HCT116 (cell line): ENCODE measurements at regions not wholly inside any gene's neighbourhood (a gene's known extent, or its start where the extent isn't known, plus 50 kb on each side); places are given as distances from the start of the nearest gene placed in this dataset.

Experiments used
- ATAC-seq: fragments of 200-7000 bp; cut with Tn5 transposase; 2 replicates; pipeline ENCODE4 v1.9.1; 2020; ENCODE audit warnings: mild to moderate bottlenecking, moderate library complexity
- BruUV-seq: library from RNA; stranded (reverse); fragments of 400-500 nt; replicated peaks from 2 replicates; lab custom pipeline; 2021; lab: Mats Ljungman, UMichigan
- CTCF ChIA-PET: fragments of 300-600 bp; sonication (Branson Sonifier 250); formaldehyde crosslinking; loops from one replicate; lab custom pipeline; 2021; ENCODE audit warnings: antibody characterized with exemption; lab: Charles Lee
- POLR2A ChIA-PET: fragments of 300-600, 350-600 bp; sonication (Branson Sonifier 250); formaldehyde crosslinking; loops from one replicate; lab custom pipeline; 2021; ENCODE audit warnings: antibody characterized with exemption; lab: Charles Lee
- RAD21 ChIA-PET, 2 experiments: fragments of 300-600 bp; sonication (Branson Sonifier 250); formaldehyde crosslinking; loops; one replicate each; lab custom pipeline; 2023; ENCODE audit warnings: low total read pairs in 2 of 2; ENCODE audit not compliant: uncharacterized antibody in 2 of 2, unreplicated experiment in 2 of 2, low non-redundant PET in 1 of 2; lab: Charles Lee
- DNase-seq: peaks from one replicate; pipeline ENCODE4 v3.0.0-alpha.2; 2010; ENCODE audit warnings: low read depth, low spot score
- H2AFZ ChIP-seq: fragments of 200-600 bp; shearing (Covaris generic), sonication (generic); 2 replicates; pipeline ENCODE4 v1.6.1; 2017; ENCODE audit warnings: low read depth, mixed run types, mixed read lengths, antibody characterized with exemption, low read length; ENCODE audit not compliant: poor library complexity, severe bottlenecking
- H3K27ac ChIP-seq: 2 replicates; pipeline ENCODE4 v1.5.1; 2012; ENCODE audit warnings: low read depth, low read length
- H3K27me3 ChIP-seq: fragments of 200-600 bp; sonication (generic); 2 replicates; pipeline ENCODE4 v1.6.1; 2016; ENCODE audit warnings: mixed run types, low read length, mixed read lengths; ENCODE audit not compliant: insufficient read depth
- H3K36me3 ChIP-seq, 2 experiments: fragments of 200-500 bp in 1 of 2; fragments of 200-600 bp in 1 of 2; sonication (Bioruptor generic) in 1 of 2; sonication (generic) in 1 of 2; 2 replicates each; pipeline versions ENCODE4 v1.5.1 to v1.6.1; 2014 to 2016; ENCODE audit warnings: low read length in 2 of 2, inconsistent platforms in 1 of 2, mixed read lengths in 1 of 2, mixed run types in 1 of 2; ENCODE audit not compliant: insufficient read depth in 2 of 2, control insufficient read depth in 1 of 2
- H3K4me1 ChIP-seq, 2 experiments: fragments of 200-600 bp in 1 of 2; sonication (generic) in 1 of 2; 2 replicates each; pipeline versions ENCODE4 v1.5.1 to v1.6.1; 2012 to 2017; ENCODE audit warnings: low read length in 2 of 2, inconsistent platforms in 1 of 2, mild to moderate bottlenecking in 1 of 2, mixed read lengths in 1 of 2, mixed run types in 1 of 2, moderate library complexity in 1 of 2; ENCODE audit not compliant: insufficient read depth in 2 of 2, control insufficient read depth in 1 of 2
- H3K4me2 ChIP-seq: fragments of 200-600 bp; sonication (generic); 2 replicates; pipeline ENCODE4 v1.6.1; 2017; ENCODE audit warnings: mixed run types, low read length, mixed read lengths
- H3K4me3 ChIP-seq, 2 experiments: fragments of 200-600 bp in 1 of 2; sonication (generic) in 1 of 2; replicated peaks in 1 of 2; 2 replicates each; pipeline ENCODE4 v1.5.1; 2011 to 2016; ENCODE audit warnings: low read length in 2 of 2, control low read depth in 1 of 2, low read depth in 1 of 2, mild to moderate bottlenecking in 1 of 2, mixed read lengths in 1 of 2, mixed run types in 1 of 2
- H3K79me2 ChIP-seq: fragments of 200-600 bp; sonication (generic); 2 replicates; pipeline ENCODE4 v1.6.1; 2017; ENCODE audit warnings: mild to moderate bottlenecking, mixed run types, low read length, moderate library complexity, mixed read lengths; ENCODE audit not compliant: insufficient read depth
- H3K9ac ChIP-seq: fragments of 200-600 bp; sonication (generic); 2 replicates; pipeline ENCODE4 v1.6.1; 2016; ENCODE audit warnings: low read length, mixed read lengths
- H3K9me2 ChIP-seq: fragments of 200-600 bp; sonication (generic), shearing (Covaris generic); 2 replicates; pipeline ENCODE4 v1.6.1; 2017; ENCODE audit warnings: mixed run types, mild to moderate bottlenecking, moderate library complexity; ENCODE audit not compliant: insufficient read depth
- H3K9me3 ChIP-seq, 2 experiments: fragments of 200-500 bp in 1 of 2; fragments of 200-600 bp in 1 of 2; sonication (Bioruptor generic) in 1 of 2; sonication (generic) in 1 of 2; 2 replicates each; pipeline ENCODE4 v1.6.1; 2014 to 2017; ENCODE audit warnings: low read length in 2 of 2, mixed read lengths in 2 of 2, inconsistent platforms in 1 of 2, low read depth in 1 of 2, mild to moderate bottlenecking in 1 of 2, mixed run types in 1 of 2, moderate library complexity in 1 of 2; ENCODE audit not compliant: control insufficient read depth in 1 of 2, insufficient read depth in 1 of 2
- H4K20me1 ChIP-seq: fragments of 200-600 bp; sonication (generic), shearing (Covaris generic); 2 replicates; pipeline ENCODE4 v1.6.1; 2017; ENCODE audit warnings: mixed run types, mild to moderate bottlenecking, moderate library complexity; ENCODE audit not compliant: insufficient read depth
- ATF3 ChIP-seq: IDR thresholded peaks from 2 replicates; pipeline ENCODE4 v1.6.1; 2012
- CEBPB ChIP-seq: IDR thresholded peaks from 2 replicates; pipeline ENCODE4 v1.6.1; 2012; ENCODE audit warnings: low read depth
- CTCF ChIP-seq, 3 experiments: fragments of 200-600 bp in 1 of 3; sonication (generic) in 1 of 3; IDR thresholded peaks in 2 of 3; conservative IDR thresholded peaks in 1 of 3; 2 replicates each; pipeline ENCODE4 v1.5.1; 2012 to 2017; ENCODE audit warnings: low read depth in 2 of 3, low read length in 2 of 3, antibody characterized with exemption in 1 of 3, borderline replicate concordance in 1 of 3, control low read depth in 1 of 3, mild to moderate bottlenecking in 1 of 3, mixed read lengths in 1 of 3, mixed run types in 1 of 3, moderate library complexity in 1 of 3; ENCODE audit not compliant: insufficient read depth in 1 of 3
- EGR1 ChIP-seq: IDR thresholded peaks from 2 replicates; pipeline ENCODE4 v1.6.1; 2012; ENCODE audit warnings: low read depth
- ELF1 ChIP-seq: IDR thresholded peaks from 2 replicates; pipeline ENCODE4 v1.6.1; 2012; ENCODE audit warnings: low read depth, borderline replicate concordance
- EZH2 ChIP-seq: fragments of 200-600 bp; sonication (generic); IDR thresholded peaks from 2 replicates; pipeline ENCODE4 v1.6.1; 2017; ENCODE audit warnings: antibody characterized with exemption, mixed run types
- FOSL1 ChIP-seq: IDR thresholded peaks from 2 replicates; pipeline ENCODE4 v1.6.1; 2012; ENCODE audit warnings: low read depth
- JUND ChIP-seq: IDR thresholded peaks from 2 replicates; pipeline ENCODE4 v1.6.1; 2012
- MAX ChIP-seq: IDR thresholded peaks from 2 replicates; pipeline ENCODE4 v1.6.1; 2012
- POLR2A ChIP-seq: IDR thresholded peaks from 2 replicates; pipeline ENCODE4 v1.7.0; 2011; ENCODE audit warnings: borderline replicate concordance; ENCODE audit not compliant: insufficient read depth, insufficient read length; ENCODE audit errors: extremely low read depth
- RAD21 ChIP-seq: IDR thresholded peaks from 2 replicates; pipeline ENCODE4 v1.6.1; 2012; ENCODE audit warnings: low read depth, mild to moderate bottlenecking
- REST ChIP-seq: IDR thresholded peaks from 2 replicates; pipeline ENCODE4 v1.6.1; 2012; ENCODE audit warnings: low read depth
- SIN3A ChIP-seq: IDR thresholded peaks from 2 replicates; pipeline ENCODE4 v1.6.1; 2012; ENCODE audit warnings: low read depth
- SRF ChIP-seq: IDR thresholded peaks from 2 replicates; pipeline ENCODE4 v1.6.1; 2012; ENCODE audit warnings: low read depth
- TCF7L2 ChIP-seq: IDR thresholded peaks from 2 replicates; pipeline ENCODE4 v1.7.0; 2011; ENCODE audit warnings: borderline replicate concordance, inconsistent platforms; ENCODE audit not compliant: insufficient read depth, insufficient read length; ENCODE audit errors: extremely low read depth
- YY1 ChIP-seq: IDR thresholded peaks from 2 replicates; pipeline ENCODE4 v1.6.1; 2011; ENCODE audit warnings: low read length, low read depth, moderate library complexity, mild to moderate bottlenecking; ENCODE audit not compliant: insufficient replicate concordance; ENCODE audit errors: extremely low read depth
- ZBTB33 ChIP-seq: IDR thresholded peaks from 2 replicates; pipeline ENCODE4 v1.6.1; 2011; ENCODE audit warnings: mild to moderate bottlenecking, low read length, moderate library complexity; ENCODE audit not compliant: insufficient replicate concordance; ENCODE audit errors: extremely low read depth
- ZFX ChIP-seq: fragments of 450-650 bp; IDR thresholded peaks from 2 replicates; pipeline ENCODE4 v1.6.1; 2017
- intact Hi-C: fragments of 100-400 bp; cut with micrococcal nuclease; formaldehyde crosslinking; loops from 2 replicates; pipeline ENCODE4 v1.10.0; 2022

GRCh38 chr2:128543646-128544045 lies 225.0 kb upstream of the HS6ST1 start:
- BruUV-seq, result no TSS peak
- peak; percentile 47; the same call in 1 of the 2 replicates for ATAC-seq
- no peak overlapping the region for H3K9ac ChIP-seq

More at GRCh38 chr2:128543646-128544045, 225.0 kb upstream of the HS6ST1 start:
- intact Hi-C loops, result no loop called here
- H3K27ac ChIP-seq, result no peak overlapping the region
- no peaks in the 10 kb centered on the region for H3K36me3 ChIP-seq
- H4K20me1 ChIP-seq, result no peaks in the 10 kb centered on the region
- H3K4me2 ChIP-seq, result no peak overlapping the region
- H3K9me3 ChIP-seq, result no peaks in the 10 kb centered on the region
- no peaks in the 10 kb centered on the region for H3K27me3 ChIP-seq
- H3K79me2 ChIP-seq, result no peaks in the 10 kb centered on the region
- ChIA-PET RAD21 (no interaction called here), CTCF (no interaction called here), POLR2A (no interaction called here)
- no peaks in the 10 kb centered on the region for H3K9me2 ChIP-seq
- H3K4me1 ChIP-seq, result no peaks in the 10 kb centered on the region
- TF ChIP-seq ATF3 (no peak), SRF (no peak), CEBPB (no peak), EZH2 (no peak), RAD21 (no peak), YY1 (no peak), REST (no peak), ZFX (no peak), SIN3A (no peak), TCF7L2 (no peak), ZBTB33 (no peak), EGR1 (no peak), POLR2A (no peak), MAX (no peak), ELF1 (no peak), JUND (no peak), CTCF (IDR thresholded peaks at IDR 0.05 in 2 of 3, conservative IDR thresholded peaks at IDR 0.05 in 1 of 3; ENCODE audit: borderline replicate concordance in 1 of 3, insufficient read depth in 1 of 3, low read depth in 2 of 3, low read length in 2 of 3) (no peak), FOSL1 (no peak)
- no peak for DNase-seq
- H2AFZ ChIP-seq, result no peak overlapping the region
- H3K4me3 ChIP-seq, result no peak overlapping the region
